ENCODE measurements at regions not wholly inside any gene's neighbourhood (a gene's known extent, or its start where the extent isn't known, plus 50 kb on each side); places are given as distances from the start of the nearest gene placed in this dataset.

DNA sequence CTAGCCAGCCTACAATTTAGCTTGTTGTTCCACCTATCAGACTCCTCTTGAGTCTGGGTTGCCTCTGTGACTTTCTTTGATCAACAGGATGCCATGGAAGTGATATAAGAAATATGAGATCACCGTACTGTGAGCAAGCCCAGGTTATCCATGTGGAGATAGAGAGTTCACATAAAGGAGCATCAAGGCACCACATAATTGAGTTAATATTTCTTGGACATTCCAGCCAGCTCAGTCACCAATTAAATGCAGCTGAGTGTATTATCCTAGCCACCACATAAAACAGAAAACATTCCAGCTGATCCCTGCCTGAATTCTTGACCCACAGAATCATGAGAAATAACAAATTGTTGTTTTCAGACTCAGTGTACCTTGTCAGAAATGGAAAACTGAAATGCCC is 253.6 kb downstream of the PPP1R2C start:
- TF ChIP-seq, protein P1, sequence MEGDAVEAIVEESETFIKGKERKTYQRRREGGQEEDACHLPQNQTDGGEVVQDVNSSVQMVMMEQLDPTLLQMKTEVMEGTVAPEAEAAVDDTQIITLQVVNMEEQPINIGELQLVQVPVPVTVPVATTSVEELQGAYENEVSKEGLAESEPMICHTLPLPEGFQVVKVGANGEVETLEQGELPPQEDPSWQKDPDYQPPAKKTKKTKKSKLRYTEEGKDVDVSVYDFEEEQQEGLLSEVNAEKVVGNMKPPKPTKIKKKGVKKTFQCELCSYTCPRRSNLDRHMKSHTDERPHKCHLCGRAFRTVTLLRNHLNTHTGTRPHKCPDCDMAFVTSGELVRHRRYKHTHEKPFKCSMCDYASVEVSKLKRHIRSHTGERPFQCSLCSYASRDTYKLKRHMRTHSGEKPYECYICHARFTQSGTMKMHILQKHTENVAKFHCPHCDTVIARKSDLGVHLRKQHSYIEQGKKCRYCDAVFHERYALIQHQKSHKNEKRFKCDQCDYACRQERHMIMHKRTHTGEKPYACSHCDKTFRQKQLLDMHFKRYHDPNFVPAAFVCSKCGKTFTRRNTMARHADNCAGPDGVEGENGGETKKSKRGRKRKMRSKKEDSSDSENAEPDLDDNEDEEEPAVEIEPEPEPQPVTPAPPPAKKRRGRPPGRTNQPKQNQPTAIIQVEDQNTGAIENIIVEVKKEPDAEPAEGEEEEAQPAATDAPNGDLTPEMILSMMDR (IDR thresholded peaks at IDR 0.05; ENCODE audit: insufficient read depth, low read length, poor library complexity, severe bottlenecking): no peak
- TF ChIP-seq EZH2phosphoT487 (conservative IDR thresholded peaks at IDR 0.05; ENCODE audit: low read length): no peak

All from SU-DHL-6 (cell line).